Omental fat pad (tissue), 3 donors: ENCODE measurements at regions not wholly inside any gene's neighbourhood (a gene's known extent, or its start where the extent isn't known, plus 50 kb on each side); places are given as distances from the start of the nearest gene placed in this dataset.

ENCODE experiments used
- ATAC-seq: fragments of 150-250 bp; one replicate; pipeline ENCODE4 v1.9.1; 2016; ENCODE audit warnings: mild to moderate bottlenecking, moderate library complexity; ENCODE audit not compliant: low FRiP score
- DNase-seq: peaks from one replicate; pipeline ENCODE4 v3.0.0-alpha.2; 2019; ENCODE audit warnings: low spot score
- CTCF ChIP-seq, 3 donors: fragments of 450-650 bp; IDR thresholded peaks; one replicate each; pipeline ENCODE4 v1.5.1; 2016 to 2017; ENCODE audit warnings: antibody characterized with exemption in 3 of 3, mild to moderate bottlenecking in 3 of 3, moderate library complexity in 2 of 3

GRCh38 chr17:71516149-71516548, 604.7 kb upstream of the SOX9 start:
- ATAC-seq (no peak), DNase-seq (no peak)
- no peak for TF ChIP-seq CTCF (IDR thresholded peaks at IDR 0.05)

- no peak for ATAC-seq
- no peak for DNase-seq
- no peak for TF ChIP-seq CTCF (IDR thresholded peaks at IDR 0.05)
These were observed 601.5 kb upstream of the SOX9 start for GRCh38 chr17:71519285-71519684.

- DNase-seq = no peak
- ATAC-seq = no peak
- no peak for TF ChIP-seq CTCF (IDR thresholded peaks at IDR 0.05)
These were observed 599.1 kb upstream of the SOX9 start for GRCh38 chr17:71521724-71522123.

GRCh38 chr17:71522383-71522782, 598.4 kb upstream of the SOX9 start:
- TF ChIP-seq CTCF (IDR thresholded peaks at IDR 0.05) = no peak
- ATAC-seq = no peak
- DNase-seq = no peak

GRCh38 chr17:71527311-71527710, 593.5 kb upstream of the SOX9 start:
- no peak for DNase-seq
- no peak for TF ChIP-seq CTCF (IDR thresholded peaks at IDR 0.05)
- no peak for ATAC-seq

- ATAC-seq (no peak), DNase-seq (no peak)
- TF ChIP-seq CTCF (IDR thresholded peaks at IDR 0.05) = no peak
These were observed 592.6 kb upstream of the SOX9 start for GRCh38 chr17:71528210-71528609.

GRCh38 chr17:71530248-71530647, 590.6 kb upstream of the SOX9 start:
- no peak for TF ChIP-seq CTCF (IDR thresholded peaks at IDR 0.05)
- no peak for DNase-seq
- no peak for ATAC-seq
